Activated naive CD8-positive, alpha-beta T cell treated with anti-CD3 and anti-CD28 coated beads, Interleukin-2, amount 50 U/mL, for 24 hours (primary cell): ENCODE measurements at regions not wholly inside any gene's neighbourhood (a gene's known extent, or its start where the extent isn't known, plus 50 kb on each side); places are given as distances from the start of the nearest gene placed in this dataset.
"Not testable (repeated sequence)": the region's sequence is repeated elsewhere in the genome, so short reads cannot be mapped to it uniquely, and the experiment has no call there.

Experiments used
- ATAC-seq: fragments of 150-1000 bp; cut with Tn5 transposase; one replicate; pipeline ENCODE4 v1.10.0; 2021
- DNase-seq: peaks from one replicate; pipeline ENCODE4 v3.0.0; 2021
- H3K27ac Mint-ChIP-seq: one replicate; pipeline ENCODE4 v1.8.0; 2021; ENCODE audit warnings: mild to moderate bottlenecking, mixed read lengths
- H3K27me3 Mint-ChIP-seq: one replicate; pipeline ENCODE4 v1.8.0; 2021; ENCODE audit warnings: mixed read lengths
- H3K36me3 Mint-ChIP-seq: one replicate; pipeline ENCODE4 v1.8.0; 2021; ENCODE audit warnings: low read depth, mixed read lengths
- H3K4me1 Mint-ChIP-seq: one replicate; pipeline ENCODE4 v1.8.0; 2021; ENCODE audit warnings: mixed read lengths
- H3K4me3 Mint-ChIP-seq: one replicate; pipeline ENCODE4 v1.8.0; 2021; ENCODE audit warnings: mild to moderate bottlenecking, moderate library complexity, mixed read lengths
- H3K9me3 Mint-ChIP-seq: one replicate; pipeline ENCODE4 v1.8.0; 2021; ENCODE audit warnings: mixed read lengths

GRCh38 chr14:101284711-101285110 lies 276.6 kb upstream of the DIO3 start:
- ATAC-seq (no peak), DNase-seq (no peak)
- Mint-ChIP-seq H3K9me3 (no peaks in the 10 kb centered on the region), H3K36me3 (no peaks in the 10 kb centered on the region), H3K4me1 (peaks cover 2% of the 10 kb centered on the region), H3K4me3 (no peak overlapping the region), H3K27ac (no peak overlapping the region), H3K27me3 (peaks cover 21% of the 10 kb centered on the region)

GRCh38 chr14:101286271-101287018 lies 274.9 kb upstream of the DIO3 start:
- no peak for ATAC-seq
- H3K27me3 Mint-ChIP-seq: peaks cover 21% of the 10 kb centered on the region

GRCh38 chr14:101288436-101289229 lies 272.7 kb upstream of the DIO3 start:
- DNase-seq: no peak
- H3K27ac Mint-ChIP-seq: no peak overlapping the region
- no peak overlapping the region for H3K4me3 Mint-ChIP-seq
- H3K9me3 Mint-ChIP-seq: no peaks in the 10 kb centered on the region
- no peaks in the 10 kb centered on the region for H3K36me3 Mint-ChIP-seq
- ATAC-seq: no peak
- peaks cover 2% of the 10 kb centered on the region for H3K4me1 Mint-ChIP-seq
- peaks cover 15% of the 10 kb centered on the region for H3K27me3 Mint-ChIP-seq

More at GRCh38 chr14:101286271-101287018, 274.9 kb upstream of the DIO3 start:
- Mint-ChIP-seq H3K9me3 (no peaks in the 10 kb centered on the region), H3K4me1 (peaks cover 2% of the 10 kb centered on the region), H3K27ac (no peak overlapping the region), H3K36me3 (no peaks in the 10 kb centered on the region), H3K4me3 (no peak overlapping the region)
- DNase-seq: no peak

DNA sequence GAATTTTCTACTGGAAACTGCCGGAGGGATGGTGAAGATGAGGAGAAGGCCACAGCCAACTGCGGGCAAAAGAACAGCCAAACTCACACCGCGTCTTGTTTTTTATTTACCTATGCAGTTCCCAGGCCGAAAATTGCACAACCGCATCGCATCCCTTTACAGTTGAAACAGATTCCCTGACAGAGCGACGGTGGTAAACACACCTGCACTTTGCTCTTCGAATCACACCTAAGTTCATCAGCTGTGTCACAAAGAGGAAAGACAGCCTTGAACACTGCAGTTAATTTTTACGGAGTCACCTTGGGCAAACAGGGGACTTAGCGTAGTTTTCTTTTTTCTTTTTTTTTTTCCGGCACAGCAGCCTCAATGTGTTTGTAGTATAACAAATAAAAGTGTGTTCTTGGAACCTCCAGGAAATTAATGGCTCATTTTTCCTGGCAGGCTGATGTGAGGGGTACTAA lies 272.0 kb upstream of the DIO3 start:
- H3K36me3 Mint-ChIP-seq: no peaks in the 10 kb centered on the region
- DNase-seq (no peak), ATAC-seq (no peak)
- peaks cover 2% of the 10 kb centered on the region for H3K4me1 Mint-ChIP-seq
- H3K4me3 Mint-ChIP-seq: no peak overlapping the region
- H3K27me3 Mint-ChIP-seq: peaks cover 15% of the 10 kb centered on the region
- H3K9me3 Mint-ChIP-seq: no peaks in the 10 kb centered on the region
- H3K27ac Mint-ChIP-seq: no peak overlapping the region

DNA sequence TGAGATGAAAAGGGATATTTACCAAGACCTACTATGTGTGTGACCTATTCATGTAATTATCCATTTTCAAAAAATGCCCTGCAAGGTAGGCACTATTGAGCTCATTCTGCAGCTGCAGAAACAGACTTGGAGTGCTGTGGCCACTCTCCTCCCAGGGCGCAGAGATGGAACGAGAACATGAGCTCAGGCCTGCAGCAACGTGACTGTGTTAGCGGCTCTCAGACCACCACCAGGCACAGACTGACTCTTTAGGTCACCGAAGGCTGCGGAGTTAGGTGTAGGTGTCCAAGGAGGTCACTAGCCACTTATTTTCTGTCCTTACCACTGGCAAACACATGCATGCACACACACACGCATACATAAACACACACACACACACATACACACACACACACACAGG lies 271.4 kb upstream of the DIO3 start:
- H3K27me3 Mint-ChIP-seq: peaks cover 18% of the 10 kb centered on the region
- no peak for ATAC-seq

DNA sequence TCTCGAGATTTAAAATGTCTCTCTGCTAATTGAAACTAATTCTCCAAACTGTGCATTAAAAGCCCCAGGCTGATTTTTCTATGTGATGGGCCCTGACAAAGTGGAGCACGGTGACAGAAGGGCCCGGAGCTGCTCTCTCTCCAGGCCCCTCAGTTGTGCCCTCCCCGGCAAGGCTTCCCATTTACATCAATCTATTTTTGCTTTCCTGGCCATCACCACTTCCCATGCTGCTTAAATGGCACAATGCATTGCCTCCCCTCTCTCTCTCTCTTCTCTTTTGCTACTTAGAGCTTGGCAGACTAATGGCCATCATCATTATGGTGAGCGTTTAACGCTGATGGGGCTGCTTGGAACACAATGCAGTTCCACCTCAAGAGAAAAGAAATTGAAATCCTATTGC lies 270.7 kb upstream of the DIO3 start:
- no peak overlapping the region for H3K4me3 Mint-ChIP-seq
- H3K36me3 Mint-ChIP-seq: no peaks in the 10 kb centered on the region
- H3K4me1 Mint-ChIP-seq: no peaks in the 10 kb centered on the region
- no peak overlapping the region for H3K27ac Mint-ChIP-seq
- no peak for DNase-seq
- H3K9me3 Mint-ChIP-seq: no peaks in the 10 kb centered on the region
- peaks cover 14% of the 10 kb centered on the region for H3K27me3 Mint-ChIP-seq
- ATAC-seq: no peak

More for the DNA sequence above, 271.4 kb upstream of the DIO3 start:
- no peak overlapping the region for H3K27ac Mint-ChIP-seq
- no peak for DNase-seq
- peaks cover 2% of the 10 kb centered on the region for H3K4me1 Mint-ChIP-seq
- H3K36me3 Mint-ChIP-seq: no peaks in the 10 kb centered on the region
- no peak overlapping the region for H3K4me3 Mint-ChIP-seq
- H3K9me3 Mint-ChIP-seq: no peaks in the 10 kb centered on the region

DNA sequence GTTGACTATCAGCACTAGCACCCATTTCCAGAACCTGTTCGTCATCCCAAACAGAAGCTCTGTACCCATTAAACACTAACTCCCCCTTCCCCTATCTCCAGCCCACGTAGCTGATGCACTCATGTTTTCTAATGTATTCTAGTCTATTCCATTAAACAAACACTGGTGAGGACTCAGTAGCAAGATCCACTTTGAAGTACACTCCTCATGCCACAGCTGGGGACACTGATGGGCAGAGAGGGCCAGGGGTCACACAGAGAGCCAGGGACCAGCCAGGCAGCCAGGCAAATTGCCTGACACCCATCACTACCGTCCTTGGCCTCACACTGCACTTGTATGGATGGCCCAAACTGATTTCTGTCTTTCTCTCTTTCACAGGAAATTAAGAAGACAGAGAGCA lies 269.9 kb upstream of the DIO3 start:
- Mint-ChIP-seq H3K36me3 (no peaks in the 10 kb centered on the region), H3K27ac (no peak overlapping the region), H3K9me3 (peaks cover 7% of the 10 kb centered on the region), H3K4me1 (no peaks in the 10 kb centered on the region), H3K27me3 (peaks cover 14% of the 10 kb centered on the region), H3K4me3 (no peak overlapping the region)
- DNase-seq (no peak), ATAC-seq (no peak)

- no peaks in the 10 kb centered on the region for H3K4me1 Mint-ChIP-seq
- H3K4me3 Mint-ChIP-seq: no peak overlapping the region
- H3K36me3 Mint-ChIP-seq: peaks cover 2% of the 10 kb centered on the region
- peaks cover 13% of the 10 kb centered on the region for H3K27me3 Mint-ChIP-seq
- DNase-seq (no peak), ATAC-seq (no peak)
- H3K27ac Mint-ChIP-seq: no peak overlapping the region
- peaks cover 17% of the 10 kb centered on the region for H3K9me3 Mint-ChIP-seq
Measured at GRCh38 chr14:101292448-101292847, 268.8 kb upstream of the DIO3 start.

DNA sequence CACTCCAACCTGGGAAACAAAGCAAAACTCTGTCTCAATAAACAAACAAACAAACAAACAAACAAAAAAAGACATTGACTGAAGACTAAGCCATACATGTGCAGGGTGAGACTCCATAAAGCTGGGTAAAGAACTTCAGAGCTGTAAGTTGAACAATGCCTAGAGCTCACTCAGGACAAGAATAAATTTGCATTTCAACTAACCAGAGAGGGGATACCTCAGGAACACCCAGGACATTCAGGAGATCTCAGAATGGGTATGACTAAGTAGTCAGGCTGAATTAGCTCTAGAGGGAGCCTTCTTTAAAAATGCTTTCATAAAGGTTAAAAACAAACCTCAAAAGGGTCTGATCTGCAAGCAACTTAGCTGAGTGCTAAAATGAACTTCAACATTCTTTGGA lies 267.7 kb upstream of the DIO3 start:
- H3K4me1 Mint-ChIP-seq: no peaks in the 10 kb centered on the region
- DNase-seq (no peak), ATAC-seq (no peak)
- H3K27ac Mint-ChIP-seq: no peak overlapping the region
- peaks cover 15% of the 10 kb centered on the region for H3K27me3 Mint-ChIP-seq
- peaks cover 23% of the 10 kb centered on the region for H3K9me3 Mint-ChIP-seq
- H3K36me3 Mint-ChIP-seq: peaks cover 2% of the 10 kb centered on the region
- H3K4me3 Mint-ChIP-seq: no peak overlapping the region

DNA sequence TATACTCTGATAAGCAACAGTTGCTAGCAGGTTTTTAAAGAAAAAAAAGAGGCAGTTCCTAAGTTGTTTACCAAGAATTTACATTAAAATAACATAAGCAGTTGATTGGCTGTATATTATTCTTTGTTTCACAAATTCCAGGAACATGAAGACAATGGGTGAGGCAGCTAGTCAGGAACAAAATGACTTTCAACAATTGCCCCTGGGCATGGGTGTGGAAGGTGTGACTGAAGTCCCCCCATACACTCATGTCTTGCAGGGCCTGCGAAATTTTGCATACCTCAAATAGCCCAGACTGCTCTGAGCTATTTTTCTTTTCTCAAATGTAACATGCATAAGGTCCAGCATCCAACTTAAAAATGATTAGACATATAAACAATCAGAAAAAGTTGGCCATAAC lies 267.2 kb upstream of the DIO3 start:
- H3K27ac Mint-ChIP-seq: no peak overlapping the region
- no peaks in the 10 kb centered on the region for H3K4me1 Mint-ChIP-seq
- peaks cover 15% of the 10 kb centered on the region for H3K27me3 Mint-ChIP-seq
- peaks cover 2% of the 10 kb centered on the region for H3K36me3 Mint-ChIP-seq
- no peak for ATAC-seq
- no peak for DNase-seq
- H3K4me3 Mint-ChIP-seq: no peak overlapping the region
- H3K9me3 Mint-ChIP-seq: peaks cover 23% of the 10 kb centered on the region

DNA sequence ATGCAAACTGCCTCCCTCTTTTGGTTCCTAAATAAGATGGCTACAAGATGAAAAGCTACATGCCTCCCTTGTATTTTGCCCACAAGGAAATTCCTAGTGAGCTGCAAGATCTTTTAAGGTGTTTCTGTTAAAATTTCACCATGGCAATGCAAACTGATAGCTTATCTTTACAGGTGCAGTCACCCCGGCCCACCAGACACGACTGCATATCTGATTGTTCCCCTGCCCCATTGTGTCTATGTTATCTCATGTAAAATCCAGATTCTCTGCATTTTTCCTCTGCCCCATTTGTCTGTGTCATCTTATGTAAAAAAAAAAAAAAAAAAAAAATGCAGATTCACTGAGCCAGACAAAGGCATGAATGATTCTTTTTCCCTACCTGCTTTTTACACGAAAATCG lies 261.5 kb upstream of the DIO3 start:
- ATAC-seq, H3K4me3 Mint-ChIP-seq, H3K36me3 Mint-ChIP-seq, H3K4me1 Mint-ChIP-seq, DNase-seq, H3K27ac Mint-ChIP-seq: not testable (repeated sequence)
- Mint-ChIP-seq H3K9me3 (peaks cover 23% of the 10 kb centered on the region), H3K27me3 (peaks cover 17% of the 10 kb centered on the region)

- ATAC-seq (no peak), DNase-seq (no peak)
- Mint-ChIP-seq H3K36me3 (peaks cover 2% of the 10 kb centered on the region), H3K27me3 (peaks cover 17% of the 10 kb centered on the region), H3K4me1 (no peaks in the 10 kb centered on the region), H3K9me3 (peaks cover 20% of the 10 kb centered on the region), H3K4me3 (no peak overlapping the region), H3K27ac (no peak overlapping the region)
Measured at GRCh38 chr14:101301011-101301410, 260.3 kb upstream of the DIO3 start.

DNA sequence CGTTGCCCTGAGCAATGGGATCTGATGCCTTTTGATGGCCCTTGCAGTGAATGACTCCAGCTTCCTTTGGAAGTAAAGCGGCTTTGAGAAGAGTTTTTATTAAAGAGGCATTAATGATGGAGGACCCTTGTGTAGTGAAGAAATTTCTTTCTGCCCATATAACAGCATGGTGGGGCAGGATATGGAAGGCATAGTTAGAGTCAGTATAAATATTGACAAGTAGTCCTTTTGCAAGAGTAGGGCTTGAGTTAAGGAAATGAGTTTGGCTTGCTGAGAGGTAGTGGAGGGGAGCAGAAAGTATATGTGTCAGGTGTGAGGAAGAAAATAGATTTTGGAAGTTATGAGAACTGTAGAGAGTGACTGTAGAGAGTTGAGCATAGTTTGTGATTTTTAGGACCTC lies 254.1 kb upstream of the DIO3 start:
- peaks cover 10% of the 10 kb centered on the region for H3K27me3 Mint-ChIP-seq
- H3K4me1 Mint-ChIP-seq, H3K27ac Mint-ChIP-seq, H3K4me3 Mint-ChIP-seq, H3K36me3 Mint-ChIP-seq, DNase-seq, ATAC-seq, H3K9me3 Mint-ChIP-seq: not testable (repeated sequence)

GRCh38 chr14:101311186-101311585 lies 250.1 kb upstream of the DIO3 start:
- not testable (repeated sequence) for ATAC-seq, H3K4me3 Mint-ChIP-seq, H3K4me1 Mint-ChIP-seq, H3K27ac Mint-ChIP-seq, H3K36me3 Mint-ChIP-seq, DNase-seq
- Mint-ChIP-seq H3K9me3 (peaks cover 12% of the 10 kb centered on the region), H3K27me3 (peaks cover 16% of the 10 kb centered on the region)

DNA sequence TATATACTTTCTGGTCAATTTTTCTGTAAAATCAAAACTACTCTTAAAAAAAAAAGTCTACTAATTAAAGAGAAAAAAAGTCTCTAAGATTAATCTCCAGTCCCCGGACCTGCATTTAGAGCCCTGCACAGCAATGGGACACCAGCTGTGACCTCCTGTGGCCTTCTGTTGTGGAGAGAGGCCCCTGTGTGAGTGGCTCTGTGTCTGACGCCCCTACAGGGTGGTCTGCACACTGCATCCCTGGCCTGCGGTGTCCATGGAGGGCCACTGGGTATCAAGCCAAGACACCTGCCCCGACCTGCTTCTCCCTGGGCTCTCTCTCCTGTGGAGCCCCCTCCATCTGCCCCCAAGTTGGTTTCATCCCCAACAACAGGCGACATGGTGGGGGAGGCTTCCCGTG lies 248.0 kb upstream of the DIO3 start:
- H3K27me3 Mint-ChIP-seq: peaks cover 16% of the 10 kb centered on the region
- ATAC-seq (no peak), DNase-seq (no peak)
- H3K4me3 Mint-ChIP-seq: no peak overlapping the region
- no peaks in the 10 kb centered on the region for H3K4me1 Mint-ChIP-seq
- no peak overlapping the region for H3K27ac Mint-ChIP-seq
- H3K9me3 Mint-ChIP-seq: peaks cover 25% of the 10 kb centered on the region
- peaks cover 1% of the 10 kb centered on the region for H3K36me3 Mint-ChIP-seq
